ENCODE measurements at regions not wholly inside any gene's neighbourhood (a gene's known extent, or its start where the extent isn't known, plus 50 kb on each side); places are given as distances from the start of the nearest gene placed in this dataset.

DNA sequence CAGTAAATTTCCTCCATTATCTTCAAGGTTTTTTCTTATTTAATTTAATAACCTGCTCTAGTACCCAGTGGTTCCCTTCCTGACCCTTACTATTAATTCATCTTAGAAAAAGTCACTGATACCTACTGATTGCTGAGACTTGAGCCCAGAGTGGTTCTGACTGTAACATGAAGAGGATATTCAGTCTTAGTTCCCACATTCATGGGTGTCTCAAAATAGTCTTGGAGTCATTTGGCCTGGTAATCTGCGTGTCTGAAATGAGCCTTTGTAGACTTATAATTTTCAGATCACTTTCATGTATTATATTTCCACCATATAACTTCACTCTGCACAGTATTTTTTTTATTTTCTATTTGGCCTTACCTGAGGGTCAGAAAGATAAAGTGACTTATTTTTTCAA is 732.0 kb upstream of the KIF2B start:
- TF ChIP-seq MYC (IDR thresholded peaks at IDR 0.05; ENCODE audit: low read depth, low read length) = no peak
- TF ChIP-seq POLR2A (IDR thresholded peaks at IDR 0.05; ENCODE audit: extremely low read depth, insufficient read length) = no peak
- TF ChIP-seq, protein P1, sequence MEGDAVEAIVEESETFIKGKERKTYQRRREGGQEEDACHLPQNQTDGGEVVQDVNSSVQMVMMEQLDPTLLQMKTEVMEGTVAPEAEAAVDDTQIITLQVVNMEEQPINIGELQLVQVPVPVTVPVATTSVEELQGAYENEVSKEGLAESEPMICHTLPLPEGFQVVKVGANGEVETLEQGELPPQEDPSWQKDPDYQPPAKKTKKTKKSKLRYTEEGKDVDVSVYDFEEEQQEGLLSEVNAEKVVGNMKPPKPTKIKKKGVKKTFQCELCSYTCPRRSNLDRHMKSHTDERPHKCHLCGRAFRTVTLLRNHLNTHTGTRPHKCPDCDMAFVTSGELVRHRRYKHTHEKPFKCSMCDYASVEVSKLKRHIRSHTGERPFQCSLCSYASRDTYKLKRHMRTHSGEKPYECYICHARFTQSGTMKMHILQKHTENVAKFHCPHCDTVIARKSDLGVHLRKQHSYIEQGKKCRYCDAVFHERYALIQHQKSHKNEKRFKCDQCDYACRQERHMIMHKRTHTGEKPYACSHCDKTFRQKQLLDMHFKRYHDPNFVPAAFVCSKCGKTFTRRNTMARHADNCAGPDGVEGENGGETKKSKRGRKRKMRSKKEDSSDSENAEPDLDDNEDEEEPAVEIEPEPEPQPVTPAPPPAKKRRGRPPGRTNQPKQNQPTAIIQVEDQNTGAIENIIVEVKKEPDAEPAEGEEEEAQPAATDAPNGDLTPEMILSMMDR (IDR thresholded peaks at IDR 0.05; ENCODE audit: low read depth, low read length) = no peak
- TF ChIP-seq, protein P2, sequence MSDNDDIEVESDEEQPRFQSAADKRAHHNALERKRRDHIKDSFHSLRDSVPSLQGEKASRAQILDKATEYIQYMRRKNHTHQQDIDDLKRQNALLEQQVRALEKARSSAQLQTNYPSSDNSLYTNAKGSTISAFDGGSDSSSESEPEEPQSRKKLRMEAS (IDR thresholded peaks at IDR 0.05; ENCODE audit: low read depth, low read length) = no peak
- DNase-seq (ENCODE audit: low read depth) = no peak
- no peak overlapping the region for H3K4me3 ChIP-seq (ENCODE audit: low read depth, low read length)

DNA sequence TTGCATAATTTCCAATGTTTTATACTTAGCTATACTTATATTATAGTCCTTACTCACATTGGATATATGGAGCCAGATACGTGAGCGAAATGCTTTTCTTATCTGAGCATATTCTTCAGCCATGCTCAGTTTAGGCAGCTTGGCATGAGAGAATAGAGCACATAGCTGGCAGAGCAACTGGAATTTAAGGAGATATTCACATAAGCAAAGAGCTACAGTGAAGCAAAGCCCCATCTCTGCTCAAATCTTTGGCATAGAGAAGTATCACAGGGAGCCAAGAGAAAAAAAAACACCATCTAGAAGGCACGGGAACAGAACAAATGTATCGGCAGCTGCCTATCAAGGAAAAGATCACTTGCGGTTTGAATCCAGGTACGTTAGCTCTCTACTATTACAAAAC is 734.2 kb upstream of the KIF2B start:
- no peak for DNase-seq (ENCODE audit: low read depth)
- no peak for TF ChIP-seq POLR2A (IDR thresholded peaks at IDR 0.05; ENCODE audit: extremely low read depth, insufficient read length)
- TF ChIP-seq, protein P1 (IDR thresholded peaks at IDR 0.05; ENCODE audit: low read depth, low read length) = no peak
- TF ChIP-seq, protein P2 (IDR thresholded peaks at IDR 0.05; ENCODE audit: low read depth, low read length) = no peak
- no peak for TF ChIP-seq MYC (IDR thresholded peaks at IDR 0.05; ENCODE audit: low read depth, low read length)
- H3K4me3 ChIP-seq (ENCODE audit: low read depth, low read length) = no peak overlapping the region

DNA sequence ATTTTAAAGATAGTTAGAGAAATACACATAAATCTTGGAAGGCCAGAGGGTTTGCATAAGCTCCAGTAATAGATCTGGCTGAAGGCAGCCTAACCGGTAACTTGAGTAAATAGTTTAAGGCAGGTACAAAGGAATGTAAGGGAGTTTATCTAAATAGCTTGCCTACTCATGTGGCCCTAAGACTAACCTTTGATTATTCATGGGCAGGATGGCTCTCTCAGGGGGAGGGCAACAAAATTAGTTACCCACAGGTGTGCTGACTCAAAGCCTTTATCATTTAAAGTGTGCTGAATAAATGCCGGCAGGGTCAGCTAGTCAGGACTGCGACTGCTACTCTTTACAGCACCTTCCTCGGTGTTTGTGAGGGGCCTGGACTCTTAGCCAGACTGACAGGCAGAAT is 761.3 kb upstream of the KIF2B start:
- TF ChIP-seq, protein P2 (IDR thresholded peaks at IDR 0.05; ENCODE audit: low read depth, low read length) = no peak
- TF ChIP-seq, protein P1 (IDR thresholded peaks at IDR 0.05; ENCODE audit: low read depth, low read length) = no peak
- TF ChIP-seq POLR2A (IDR thresholded peaks at IDR 0.05; ENCODE audit: extremely low read depth, insufficient read length) (no peak), MYC (IDR thresholded peaks at IDR 0.05; ENCODE audit: low read depth, low read length) (no peak)
- DNase-seq (ENCODE audit: low read depth) = no peak
- H3K4me3 ChIP-seq (ENCODE audit: low read depth, low read length) = no peak overlapping the region

DNA sequence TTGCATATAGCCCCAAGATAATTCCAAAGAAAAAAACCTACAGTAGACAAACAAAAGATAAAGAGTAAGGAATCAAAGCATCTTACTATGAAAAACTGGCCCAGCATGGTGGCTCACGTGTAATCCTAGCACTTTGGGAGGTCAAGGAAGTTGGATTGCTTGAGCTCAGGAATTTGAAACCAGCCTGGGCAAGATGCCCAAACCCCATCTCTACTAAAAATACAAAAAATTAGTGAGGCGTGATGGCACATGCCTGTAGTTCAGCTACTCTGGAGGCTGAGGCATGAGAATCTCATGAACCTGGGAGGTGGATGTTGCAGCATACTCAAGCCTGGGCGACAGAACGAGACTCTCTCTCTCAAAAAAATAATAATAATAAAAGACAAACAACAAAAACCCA is 764.7 kb upstream of the KIF2B start:
- TF ChIP-seq POLR2A (IDR thresholded peaks at IDR 0.05; ENCODE audit: extremely low read depth, insufficient read length) (no peak), MYC (IDR thresholded peaks at IDR 0.05; ENCODE audit: low read depth, low read length) (no peak)
- TF ChIP-seq, protein P2 (IDR thresholded peaks at IDR 0.05; ENCODE audit: low read depth, low read length) = no peak
- TF ChIP-seq, protein P1 (IDR thresholded peaks at IDR 0.05; ENCODE audit: low read depth, low read length) = no peak
- no peak overlapping the region for H3K4me3 ChIP-seq (ENCODE audit: low read depth, low read length)

DNA sequence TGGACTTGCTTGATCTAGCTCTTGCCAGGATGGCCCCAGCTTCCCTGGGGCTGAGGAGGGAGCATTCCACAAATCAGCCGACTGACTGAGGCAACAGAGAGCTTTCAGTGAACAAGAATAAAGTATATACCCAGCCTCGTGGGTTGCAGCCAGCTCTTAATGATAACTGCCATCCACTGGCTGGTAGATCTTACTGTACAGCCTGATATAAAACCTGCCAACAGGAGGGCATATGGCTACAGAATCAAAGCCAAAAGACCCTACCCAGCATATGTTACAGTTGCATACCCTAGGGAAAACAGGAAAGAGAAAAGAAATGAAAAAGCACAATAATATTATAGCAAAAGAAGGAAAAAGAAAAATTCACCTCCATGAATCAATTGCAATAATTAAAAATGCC is 775.9 kb upstream of the KIF2B start:
- TF ChIP-seq, protein P1 (IDR thresholded peaks at IDR 0.05; ENCODE audit: low read depth, low read length) = no peak
- TF ChIP-seq, protein P2 (IDR thresholded peaks at IDR 0.05; ENCODE audit: low read depth, low read length) = no peak
- TF ChIP-seq MYC (IDR thresholded peaks at IDR 0.05; ENCODE audit: low read depth, low read length) (no peak), POLR2A (IDR thresholded peaks at IDR 0.05; ENCODE audit: extremely low read depth, insufficient read length) (no peak)
- H3K4me3 ChIP-seq (ENCODE audit: low read depth, low read length) = no peak overlapping the region
- DNase-seq (ENCODE audit: low read depth) = no peak

More for the DNA sequence above, 764.7 kb upstream of the KIF2B start:
- no peak for DNase-seq (ENCODE audit: low read depth)

DNA sequence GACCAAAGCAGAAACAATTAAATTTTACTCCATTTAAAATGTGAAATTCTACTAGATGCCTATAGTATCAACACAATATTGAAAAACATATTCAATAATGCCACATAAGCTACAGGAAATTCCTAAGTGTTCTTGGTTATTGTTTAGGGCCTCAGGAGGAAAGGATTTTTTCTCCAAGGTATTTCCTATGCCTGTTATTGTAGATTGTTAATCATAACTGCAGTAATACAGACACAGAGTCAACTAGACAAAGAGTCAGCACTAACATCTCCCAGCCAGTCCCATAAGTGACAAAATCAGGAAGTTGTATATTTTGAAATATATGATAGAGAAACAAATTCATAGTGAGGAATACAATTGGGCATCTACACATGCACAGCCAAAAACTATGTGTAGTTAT is 782.7 kb upstream of the KIF2B start:
- H3K4me3 ChIP-seq (ENCODE audit: low read depth, low read length) = no peak overlapping the region
- no peak for DNase-seq (ENCODE audit: low read depth)
- TF ChIP-seq POLR2A (IDR thresholded peaks at IDR 0.05; ENCODE audit: extremely low read depth, insufficient read length) (no peak), MYC (IDR thresholded peaks at IDR 0.05; ENCODE audit: low read depth, low read length) (no peak)
- TF ChIP-seq, protein P1 (IDR thresholded peaks at IDR 0.05; ENCODE audit: low read depth, low read length) = no peak
- TF ChIP-seq, protein P2 (IDR thresholded peaks at IDR 0.05; ENCODE audit: low read depth, low read length) = no peak
